GM19438 (cell line): ENCODE measurements at regions not wholly inside any gene's neighbourhood (a gene's known extent, or its start where the extent isn't known, plus 50 kb on each side); places are given as distances from the start of the nearest gene placed in this dataset.

Experiments used
- ATAC-seq: cut with Tn5 transposase; IDR thresholded peaks from one replicate; pipeline ENCODE4 v1.9.1; 2021; ENCODE audit warnings: low read depth; ENCODE audit not compliant: unreplicated experiment

GRCh38 chr13:99053636-99054233 is 75.9 kb upstream of the DOCK9 start:
- no peak for ATAC-seq

- no peak for ATAC-seq
Measured at GRCh38 chr13:99055281-99055680, 77.4 kb upstream of the DOCK9 start.

GRCh38 chr13:99055735-99056134 is 77.9 kb upstream of the DOCK9 start:
- no peak for ATAC-seq

- no peak for ATAC-seq
Measured at GRCh38 chr13:99056381-99057014, 78.6 kb upstream of the DOCK9 start.

- ATAC-seq = no peak
Measured at GRCh38 chr13:99057310-99057975, 79.6 kb upstream of the DOCK9 start.

GRCh38 chr13:99058527-99059495 is 80.9 kb upstream of the DOCK9 start:
- no peak for ATAC-seq

- no peak for ATAC-seq
Measured at GRCh38 chr13:99059498-99060075, 81.7 kb upstream of the DOCK9 start.

- ATAC-seq = no peak
Measured at GRCh38 chr13:99061411-99061810, 83.5 kb upstream of the DOCK9 start.

- ATAC-seq = no peak
Measured at GRCh38 chr13:99062593-99062992, 84.7 kb upstream of the DOCK9 start.

- no peak for ATAC-seq
Measured at GRCh38 chr13:99063178-99063577, 85.3 kb upstream of the DOCK9 start.

- ATAC-seq = no peak
Measured at GRCh38 chr13:99063952-99064351, 86.1 kb upstream of the DOCK9 start.

GRCh38 chr13:99064624-99065234 is 86.9 kb upstream of the DOCK9 start:
- no peak for ATAC-seq

- no peak for ATAC-seq
Measured at GRCh38 chr13:99065235-99066015, 87.6 kb upstream of the DOCK9 start.

GRCh38 chr13:99066219-99066618 is 88.4 kb upstream of the DOCK9 start:
- ATAC-seq = no peak

- no peak for ATAC-seq
Measured at GRCh38 chr13:99067159-99067985, 89.5 kb upstream of the DOCK9 start.

- ATAC-seq = no peak
Measured at GRCh38 chr13:99071211-99071610, 93.3 kb upstream of the DOCK9 start.

GRCh38 chr13:99071666-99072065 is 93.8 kb upstream of the DOCK9 start:
- no peak for ATAC-seq

- ATAC-seq = no peak
Measured at GRCh38 chr13:99072356-99072755, 94.5 kb upstream of the DOCK9 start.

GRCh38 chr13:99072941-99073340 is 95.1 kb upstream of the DOCK9 start:
- ATAC-seq = no peak
